NCI-H1417 treated with DMSO at 0.1 percent for 48 hours (cell line): ENCODE measurements at regions not wholly inside any gene's neighbourhood (a gene's known extent, or its start where the extent isn't known, plus 50 kb on each side); places are given as distances from the start of the nearest gene placed in this dataset.

Source experiments
- DNase-seq: peaks from one replicate; lab custom pipeline; 2025; lab: John Stamatoyannopoulos, UW

DNA sequence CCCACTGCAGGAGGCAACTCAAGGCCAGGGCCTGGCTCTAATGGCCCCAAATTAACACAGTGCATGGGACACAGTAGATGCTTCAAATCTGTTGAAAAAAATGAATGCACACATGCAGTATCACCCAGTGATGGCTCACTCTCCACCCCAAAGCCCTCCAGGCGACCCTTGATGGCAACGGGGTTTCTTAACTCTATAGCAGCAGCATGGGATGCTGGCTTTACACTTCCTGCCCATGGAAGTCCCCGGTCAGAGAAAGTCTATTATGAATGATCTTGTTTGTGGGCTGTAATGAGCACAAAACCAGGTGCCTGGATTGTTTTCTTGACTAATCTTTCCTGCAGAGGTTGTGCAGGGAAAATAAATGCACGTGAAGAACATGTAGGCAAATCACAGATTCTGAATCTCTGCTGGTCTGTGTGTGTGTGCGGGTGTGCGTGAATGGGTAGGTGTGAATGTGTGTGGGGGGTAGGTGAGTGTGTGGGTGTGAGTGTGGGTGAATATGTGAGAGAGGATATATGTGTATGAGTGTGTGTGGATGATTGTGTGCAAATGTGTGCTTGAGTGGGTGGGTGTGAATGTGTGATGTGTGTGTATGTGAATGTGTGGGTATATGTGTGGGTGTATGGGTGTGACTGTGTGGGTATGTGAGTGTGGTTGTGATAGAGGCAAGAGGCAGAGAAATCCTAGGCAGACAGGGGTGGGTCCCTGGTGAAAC lies 60.1 kb upstream of the MLN start:
- DNase-seq, result no peak

DNA sequence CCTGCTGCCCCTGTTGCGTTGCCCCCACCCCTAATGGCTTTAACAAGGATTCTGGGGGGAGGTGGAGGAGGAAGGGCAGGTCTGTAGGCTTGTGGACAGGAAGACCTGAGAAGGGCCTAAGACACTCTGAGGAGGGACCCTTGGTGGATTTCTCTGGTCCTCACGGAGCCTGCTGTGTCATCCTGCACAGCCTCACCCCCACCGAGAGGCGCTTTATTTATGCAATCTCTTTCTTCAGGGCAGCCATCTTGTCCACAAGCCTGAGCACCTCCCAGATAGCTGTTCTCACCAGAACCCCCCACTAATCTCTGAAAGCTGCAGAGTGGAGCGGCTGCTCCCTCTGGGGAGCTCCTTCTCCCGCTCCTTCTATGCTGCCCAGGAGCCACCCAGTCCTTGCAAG lies 59.3 kb upstream of the MLN start:
- DNase-seq, result no peak

DNA sequence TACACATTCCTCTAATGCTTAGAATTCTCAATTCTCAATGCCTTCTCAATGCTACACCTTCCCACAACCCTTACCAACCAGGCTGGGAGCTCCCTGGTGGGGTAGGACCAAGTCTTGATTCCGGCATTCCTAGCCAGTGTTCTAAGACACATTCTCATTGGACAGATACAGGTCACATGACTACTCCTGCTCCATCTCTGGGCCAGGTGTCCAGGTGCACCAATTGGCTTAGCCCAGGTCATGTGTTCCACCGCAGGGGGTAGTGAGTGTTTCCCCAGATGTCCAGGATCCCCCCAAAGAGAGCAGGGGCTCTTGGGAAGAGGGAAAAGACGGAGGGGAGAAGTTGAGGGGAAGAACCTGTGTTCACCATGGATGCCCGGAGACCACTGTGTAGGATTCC lies 58.7 kb upstream of the MLN start:
- no peak for DNase-seq

DNA sequence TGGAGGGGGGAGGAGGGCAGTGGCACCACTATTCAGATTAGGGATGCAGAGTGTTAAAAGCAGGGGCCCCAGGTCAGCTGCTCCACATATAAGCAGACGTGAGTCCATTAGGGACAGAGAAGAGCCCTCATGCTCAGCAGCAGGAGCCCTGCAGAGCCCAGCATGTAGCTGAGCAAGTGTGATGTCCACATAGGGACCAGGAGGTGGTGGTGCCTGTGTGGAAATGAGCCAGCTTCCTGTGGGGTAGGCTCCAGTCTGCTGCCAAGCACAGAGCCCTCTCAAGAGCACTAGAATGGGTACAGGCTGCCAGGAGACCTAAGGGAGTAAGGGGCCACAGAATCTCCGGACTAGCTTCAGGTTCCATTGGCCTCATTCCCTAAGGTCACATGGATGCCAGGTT lies 57.9 kb upstream of the MLN start:
- no peak for DNase-seq

DNA sequence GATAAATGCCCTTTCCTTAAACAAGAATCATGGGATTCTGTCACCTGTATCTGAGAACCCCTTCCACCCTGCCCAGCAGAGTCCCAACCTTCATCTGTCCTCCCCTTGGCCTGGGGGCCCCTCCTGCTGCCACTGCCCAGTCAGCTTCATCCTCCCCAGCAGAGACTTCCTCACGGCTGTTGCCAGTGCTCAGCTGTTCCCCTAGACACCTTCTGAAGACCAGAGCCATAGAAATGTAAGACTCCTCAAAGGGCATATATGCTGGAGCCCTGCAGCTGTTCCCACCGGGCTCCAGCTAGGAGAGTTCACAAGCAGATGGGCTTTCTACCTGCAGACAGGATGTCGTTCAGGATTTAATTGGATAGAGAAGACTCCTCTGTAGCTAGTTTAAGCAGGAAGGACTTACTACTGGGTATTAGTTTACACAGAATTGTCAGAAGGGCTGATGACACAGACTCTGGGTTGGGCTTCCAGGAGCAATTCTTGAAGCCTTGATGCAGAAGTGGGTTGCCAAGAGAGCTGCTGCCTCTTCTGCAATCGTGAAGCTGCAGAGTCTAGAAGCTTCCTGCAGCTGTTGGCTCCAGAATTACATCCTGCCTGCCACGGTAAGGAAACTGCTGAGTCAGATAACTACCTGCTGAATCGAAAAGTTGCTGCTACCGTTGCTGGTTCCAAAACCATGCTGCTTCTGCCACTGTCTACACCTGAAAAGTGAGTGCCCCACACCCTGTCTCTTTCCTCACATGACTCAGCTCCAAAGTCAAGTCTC lies 57.1 kb upstream of the MLN start:
- no peak for DNase-seq

DNA sequence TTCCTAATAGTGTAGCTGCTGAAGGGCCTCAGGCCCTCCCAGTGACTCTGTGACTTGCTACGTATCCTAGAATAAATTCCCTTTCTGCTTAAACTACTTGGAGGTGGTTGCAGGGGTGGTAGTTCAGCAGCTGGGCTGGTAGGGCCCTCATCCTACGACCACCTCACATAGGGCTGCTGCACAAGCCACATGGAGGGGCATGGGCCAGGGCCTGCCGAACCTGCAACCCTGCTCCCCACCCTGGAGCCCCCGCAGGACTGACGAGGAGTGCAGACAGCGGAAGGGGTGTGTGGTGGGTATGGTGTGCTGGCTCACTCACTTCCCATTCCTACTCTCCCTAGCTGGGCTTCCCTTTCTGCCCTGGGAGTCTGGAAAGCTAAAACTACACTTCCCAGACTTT lies 56.2 kb upstream of the MLN start:
- no peak for DNase-seq

DNA sequence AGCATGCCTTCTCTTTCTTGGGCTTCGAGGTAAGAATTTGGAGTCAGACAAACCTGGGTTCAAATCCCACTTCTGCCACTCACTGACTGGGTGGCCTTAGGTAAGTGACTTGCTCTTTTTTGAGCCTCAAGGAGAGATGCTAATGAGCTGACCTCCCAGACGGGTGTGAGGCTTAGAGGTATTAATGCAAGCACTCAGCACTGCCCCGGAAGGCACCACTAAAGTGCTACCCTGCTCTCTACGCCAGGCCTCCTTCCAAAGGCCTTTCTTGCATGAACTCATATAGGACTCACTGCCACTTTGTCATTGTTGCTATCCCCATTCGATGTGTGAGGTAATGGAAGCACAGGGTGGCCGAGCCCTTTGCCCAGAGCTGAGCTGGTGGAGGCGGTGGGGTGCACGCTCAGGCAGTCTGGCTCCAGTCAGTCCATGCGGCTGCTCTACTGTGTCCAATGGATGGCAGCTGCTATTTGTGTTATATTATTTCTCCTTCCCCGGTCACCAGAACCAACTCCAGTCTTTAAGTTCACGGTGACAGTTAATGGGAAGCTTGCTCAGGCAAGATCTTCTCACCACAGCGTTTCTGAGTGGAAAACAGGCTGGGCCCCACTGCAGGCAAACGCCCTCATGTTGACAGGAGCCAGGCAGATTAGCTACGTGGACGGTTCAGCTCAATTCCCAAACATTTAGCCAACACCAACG lies 55.2 kb upstream of the MLN start:
- DNase-seq, result no peak

DNA sequence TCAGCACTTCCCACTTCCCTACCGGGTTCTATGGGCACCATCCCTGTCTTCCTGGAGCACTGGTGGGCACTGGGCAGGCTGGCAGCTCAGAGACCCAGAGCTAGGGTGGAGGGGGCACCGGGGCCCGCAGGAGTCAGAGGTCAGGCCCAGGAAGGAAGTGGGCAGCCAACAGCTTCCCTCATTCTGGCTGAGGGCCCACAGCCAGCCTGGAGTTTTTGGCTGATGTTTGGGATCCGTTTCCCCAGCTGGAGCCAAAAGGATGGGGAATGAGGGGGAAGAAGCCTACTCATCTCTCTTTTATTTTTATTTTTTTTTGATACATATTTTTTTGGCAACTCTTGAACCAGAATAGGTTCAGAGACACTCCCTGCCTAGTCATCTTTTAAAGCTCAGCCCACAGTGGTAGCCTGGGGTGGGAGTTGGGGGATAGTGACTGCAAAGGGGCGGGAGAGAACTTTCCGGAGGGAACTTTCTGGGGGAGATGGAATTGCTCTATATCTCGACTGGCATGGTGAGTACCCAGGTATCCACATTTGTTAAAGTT lies 54.2 kb upstream of the MLN start:
- DNase-seq, result no peak

DNA sequence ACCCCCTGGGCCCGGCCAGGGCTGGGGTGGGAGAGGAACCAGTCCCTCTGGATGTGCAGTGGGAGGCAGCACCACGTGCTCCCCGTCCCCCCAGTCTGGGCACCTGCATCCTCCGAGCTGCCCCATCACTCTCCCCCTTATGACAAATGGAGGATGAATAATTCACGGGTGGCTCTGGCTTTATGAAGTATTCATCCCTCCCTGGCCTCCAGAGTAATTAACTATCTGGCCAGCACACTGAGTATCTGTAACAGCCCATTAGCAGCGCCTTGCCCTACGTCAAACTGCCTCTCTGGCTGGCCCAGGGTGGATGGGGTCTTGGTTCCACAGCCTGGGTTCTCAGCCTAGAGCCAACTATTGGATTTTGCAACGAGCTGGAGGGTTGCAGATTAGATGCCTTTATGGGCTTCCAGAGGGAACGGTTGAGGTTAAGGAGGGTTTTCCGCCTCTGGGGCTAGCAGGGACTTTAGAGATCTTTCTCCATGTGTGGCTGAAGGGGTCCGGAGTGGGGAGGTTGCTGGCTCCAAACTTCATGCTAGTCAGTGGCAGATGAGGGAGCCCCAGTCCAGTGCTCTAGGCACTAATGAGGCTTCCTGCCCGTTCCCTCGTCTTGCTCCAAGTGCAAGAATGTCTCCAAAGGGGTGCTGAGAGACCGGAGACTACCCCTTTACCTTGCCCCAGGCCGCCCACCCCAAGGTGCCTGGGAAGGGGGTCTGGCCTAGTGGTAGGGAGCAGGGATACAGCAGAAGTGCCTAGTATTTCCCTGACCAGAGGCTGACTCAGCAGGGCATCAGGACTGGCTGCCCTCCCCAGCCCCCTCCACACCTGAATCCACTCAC lies 53.5 kb upstream of the MLN start:
- DNase-seq, result no peak

DNA sequence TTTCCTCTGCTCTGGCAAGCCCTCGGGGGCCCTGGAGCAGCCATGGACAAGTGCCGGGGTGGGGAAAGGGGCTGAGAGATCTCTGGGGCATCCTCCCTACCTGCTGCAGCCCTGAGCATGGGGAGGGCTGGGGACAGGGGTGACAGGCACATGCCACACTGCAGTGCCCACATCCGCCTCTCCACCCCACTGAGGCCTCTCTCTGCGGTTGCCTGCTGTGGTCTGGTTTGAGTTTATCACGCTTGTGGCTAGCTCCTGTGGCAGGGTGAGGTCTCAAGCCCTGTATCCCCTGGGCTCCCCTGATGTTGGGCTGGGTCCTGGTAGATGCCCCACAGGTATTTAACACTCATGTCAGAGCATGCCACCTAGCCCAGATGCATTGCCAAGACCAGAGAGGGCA lies 52.9 kb upstream of the MLN start:
- DNase-seq, result no peak

DNA sequence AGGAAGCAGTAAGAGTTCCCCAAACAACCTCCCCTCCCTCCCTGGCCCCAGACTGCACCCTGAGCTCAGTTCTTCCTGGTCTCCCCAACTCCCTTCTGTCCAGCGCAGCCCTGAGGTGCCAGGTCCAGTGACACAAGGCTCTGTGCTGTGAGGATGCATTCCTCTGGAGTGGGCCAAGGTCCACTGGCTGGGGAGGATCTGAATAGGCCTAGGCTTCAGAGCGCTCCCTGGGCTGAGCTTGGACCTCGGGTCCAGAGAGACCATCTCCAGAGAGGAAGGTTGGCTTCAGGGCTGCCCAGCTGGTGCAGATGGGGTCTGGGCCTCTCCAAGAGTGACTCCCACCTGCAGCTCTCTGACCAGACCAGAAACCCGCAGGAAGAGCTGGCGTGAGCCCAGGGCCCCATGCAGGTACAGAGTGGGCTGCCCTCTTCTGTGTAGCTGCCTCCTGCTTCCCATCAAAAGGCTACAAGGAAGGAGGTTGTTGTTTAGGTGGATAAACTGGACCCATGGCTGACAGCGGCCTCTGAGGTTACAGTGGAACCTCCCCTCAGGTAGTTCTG lies 52.3 kb upstream of the MLN start:
- no peak for DNase-seq

DNA sequence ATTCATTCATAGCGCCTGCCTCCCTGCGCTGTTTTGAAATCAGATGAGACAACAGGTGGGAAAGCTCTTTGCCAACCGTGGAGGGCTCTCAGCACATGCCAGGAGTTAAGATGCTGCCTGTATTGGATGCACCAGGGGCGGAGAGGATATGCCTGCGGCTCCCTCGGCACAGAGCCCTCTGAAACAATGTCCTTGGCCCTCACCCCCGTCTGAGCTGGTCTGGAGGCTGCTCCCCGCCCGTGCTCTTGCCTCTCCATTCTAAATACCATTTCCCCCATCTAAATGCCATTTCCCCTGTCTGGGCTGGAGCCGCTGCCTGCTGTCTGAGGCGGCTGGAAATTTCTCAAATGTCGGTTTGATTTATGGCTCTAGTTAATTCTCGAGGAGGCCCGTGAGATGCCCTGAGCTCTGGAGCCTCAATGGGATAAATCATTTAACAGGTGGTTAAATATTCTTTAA lies 50.8 kb upstream of the MLN start:
- peak; percentile 30 for DNase-seq

DNA sequence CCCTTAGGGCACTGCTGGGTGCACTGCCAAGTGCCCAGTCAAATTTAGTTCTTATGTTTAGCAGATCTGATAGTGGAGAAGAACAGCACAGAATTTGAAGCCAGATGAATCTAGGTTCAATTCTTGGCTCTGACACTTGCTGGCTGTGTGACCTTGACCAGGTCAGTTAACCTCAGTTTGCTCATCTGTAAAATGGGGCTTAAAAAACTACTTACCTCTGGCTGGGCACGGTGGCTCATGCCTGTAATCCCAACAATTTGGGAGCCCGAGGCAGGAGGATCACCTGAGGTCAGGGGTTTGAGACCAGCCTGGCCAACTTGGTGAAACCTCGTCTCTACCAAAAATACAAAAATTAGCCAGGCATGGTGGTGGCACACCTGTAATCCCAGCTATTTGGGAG lies 49.9 kb upstream of the MLN start:
- no peak for DNase-seq
